HepG2 (cell line): ENCODE measurements at regions not wholly inside any gene's neighbourhood (a gene's known extent, or its start where the extent isn't known, plus 50 kb on each side); places are given as distances from the start of the nearest gene placed in this dataset.

ENCODE experiments used
- ATAC-seq: fragments of 200-7000 bp; cut with Tn5 transposase; 3 replicates; pipeline ENCODE4 v1.9.1; 2020; ENCODE audit warnings: mild to moderate bottlenecking, moderate library complexity
- BruUV-seq: library from RNA; stranded (reverse); fragments of 400-500 nt; replicated peaks from 2 replicates; lab custom pipeline; 2021; lab: Mats Ljungman, UMichigan
- CTCF ChIA-PET: fragments of 300-600 bp; formaldehyde crosslinking; extraction: SDS; loops from one replicate; lab custom pipeline; 2021; ENCODE audit warnings: low total read pairs, inconsistent platforms, low intra/inter-chr PET ratio; lab: Yijun Ruan, JAX
- POLR2A ChIA-PET: fragments of 350-600 bp; sonication (Branson Sonifier 250); formaldehyde crosslinking; loops from one replicate; lab custom pipeline; 2020; ENCODE audit warnings: antibody characterized with exemption, inconsistent platforms; lab: Yijun Ruan, JAX
- DNase-seq: peaks from one replicate; pipeline ENCODE4 v3.0.0-alpha.2; 2015; ENCODE audit warnings: low spot score
- FAIRE-seq: peaks from 3 replicates; lab custom pipeline; 2011; peaks lifted over from hg19 to GRCh38; lab: Jason Lieb, UNC
- H2AFZ ChIP-seq: one replicate; pipeline ENCODE4 v1.6.1; 2011; ENCODE audit warnings: low read length, inconsistent platforms
- H3K27ac ChIP-seq: fragments of 300-600 bp; 3 replicates; pipeline ENCODE4 v1.8.0; 2011; ENCODE audit warnings: mixed run types, mild to moderate bottlenecking, mixed read lengths, low read length, inconsistent platforms; ENCODE audit not compliant: insufficient read depth; ENCODE audit errors: extremely low read length
- H3K27me3 ChIP-seq, 2 experiments: fragments of 200-600 bp in 1 of 2; 2 replicates in 1 of 2; 3 replicates in 1 of 2; pipeline versions ENCODE4 v1.6.0 to v1.8.0; 2011; ENCODE audit warnings: low read length in 2 of 2, mild to moderate bottlenecking in 2 of 2, moderate library complexity in 2 of 2, inconsistent platforms in 1 of 2; ENCODE audit not compliant: insufficient read depth in 2 of 2, control insufficient read depth in 1 of 2
- H3K36me3 ChIP-seq, 2 experiments: fragments of 200-600 bp in 1 of 2; replicated peaks in 1 of 2; 2 replicates in 1 of 2; 3 replicates in 1 of 2; pipeline versions ENCODE4 v1.5.1 to v1.8.0; 2011; ENCODE audit warnings: low read length in 2 of 2, inconsistent platforms in 1 of 2; ENCODE audit not compliant: insufficient read depth in 2 of 2, control insufficient read depth in 1 of 2
- H3K4me1 ChIP-seq: 2 replicates; pipeline ENCODE4 v1.5.1; 2012; ENCODE audit warnings: low read length, inconsistent platforms; ENCODE audit not compliant: insufficient read depth
- H3K4me2 ChIP-seq: 2 replicates; pipeline ENCODE4 v1.6.0; 2011; ENCODE audit warnings: low read depth, low read length, inconsistent platforms
- H3K4me3 ChIP-seq, 3 experiments: fragments of 200-600 bp in 1 of 3; sonication (generic), shearing (Covaris generic) in 1 of 3; replicated peaks in 1 of 3; 2 replicates each; pipeline ENCODE4 v1.5.1; 2011 to 2016; ENCODE audit warnings: low read length in 3 of 3, inconsistent platforms in 2 of 3, low read depth in 2 of 3, mild to moderate bottlenecking in 2 of 3, control low read depth in 1 of 3, mixed read lengths in 1 of 3; ENCODE audit not compliant: insufficient read depth in 1 of 3
- H3K79me2 ChIP-seq: one replicate; pipeline ENCODE4 v1.6.1; 2011; ENCODE audit warnings: low read length, inconsistent platforms; ENCODE audit not compliant: insufficient read depth
- H3K9ac ChIP-seq: 2 replicates; pipeline ENCODE4 v1.6.0; 2011; ENCODE audit warnings: mild to moderate bottlenecking, low read depth, low read length, inconsistent platforms; ENCODE audit not compliant: insufficient read depth
- H3K9me3 ChIP-seq: 2 replicates; pipeline ENCODE4 v1.5.1; 2012; ENCODE audit warnings: mild to moderate bottlenecking, low read length
- H4K20me1 ChIP-seq: 2 replicates; pipeline ENCODE4 v1.6.0; 2011; ENCODE audit warnings: inconsistent platforms, mild to moderate bottlenecking, low read length, moderate library complexity; ENCODE audit not compliant: insufficient read depth
- ARID3A ChIP-seq: IDR thresholded peaks from 2 replicates; pipeline ENCODE4 v1.6.1; 2012; ENCODE audit warnings: low read depth, low read length, improper control_type of control experiment
- CBX5 ChIP-seq: sonication (generic); formaldehyde crosslinking; IDR thresholded peaks from 2 replicates; pipeline ENCODE4 v1.4.0; 2020; ENCODE audit warnings: missing genetic modification reagents, borderline replicate concordance
- CCAR2 ChIP-seq: fragments of 200-400 bp; formaldehyde crosslinking; optimal IDR thresholded peaks from 2 replicates; pipeline ENCODE3; 2018; ENCODE audit warnings: low read depth, mild to moderate bottlenecking, low read length, moderate library complexity
- CHD2 ChIP-seq: IDR thresholded peaks from 2 replicates; pipeline ENCODE4 v1.6.1; 2011; ENCODE audit warnings: low read depth, low read length, improper control_type of control experiment
- FOXA1 ChIP-seq, 2 experiments: fragments of 450-650 bp in 1 of 2; sonication (generic) in 1 of 2; formaldehyde crosslinking in 1 of 2; IDR thresholded peaks; 2 replicates each; pipeline versions ENCODE4 v1.4.0 to v1.6.1; 2016 to 2020; ENCODE audit warnings: missing genetic modification reagents in 1 of 2
- GATAD2A ChIP-seq: IDR thresholded peaks from 2 replicates; pipeline ENCODE4 v1.6.1; 2016
- KLF15 ChIP-seq: sonication (generic); formaldehyde crosslinking; IDR thresholded peaks from 2 replicates; pipeline ENCODE4 v1.8.1; 2023; ENCODE audit warnings: borderline replicate concordance, mild to moderate bottlenecking, inconsistent platforms, missing genetic modification reagents, mixed read lengths
- PAWR ChIP-seq: sonication (generic); formaldehyde crosslinking; IDR thresholded peaks from 2 replicates; pipeline ENCODE4 v1.4.0; 2020; ENCODE audit warnings: missing genetic modification reagents, mild to moderate bottlenecking, borderline replicate concordance
- TERF1 ChIP-seq: sonication (generic); formaldehyde crosslinking; IDR thresholded peaks from 2 replicates; pipeline ENCODE4 v1.8.0; 2022; ENCODE audit warnings: mild to moderate bottlenecking, missing genetic modification reagents, moderate library complexity
- ZFAT ChIP-seq: sonication (generic); formaldehyde crosslinking; conservative IDR thresholded peaks from 2 replicates; pipeline ENCODE4 v1.8.1; 2023; ENCODE audit warnings: missing genetic modification reagents, inconsistent platforms
- ZNF354B ChIP-seq: sonication (generic); formaldehyde crosslinking; IDR thresholded peaks from 2 replicates; pipeline ENCODE4 v1.8.0; 2022; ENCODE audit warnings: mild to moderate bottlenecking, missing genetic modification reagents
- ZNF609 ChIP-seq: sonication (generic); formaldehyde crosslinking; IDR thresholded peaks from 2 replicates; pipeline ENCODE4 v1.4.0; 2020; ENCODE audit warnings: mild to moderate bottlenecking, missing genetic modification reagents, borderline replicate concordance
- ZNF672 ChIP-seq: sonication (generic); formaldehyde crosslinking; IDR thresholded peaks from 2 replicates; pipeline ENCODE4 v1.8.1; 2022; ENCODE audit warnings: missing genetic modification reagents
- WGBS: methylation state at CpG from one replicate; pipeline ENCODE4 v1.1.6; 2017; ENCODE audit warnings: low lambda C conversion rate; 5-methylcytosine and 5-hydroxymethylcytosine counted together
- in situ Hi-C: cut with HindIII; loops from 2 replicates; pipeline ENCODE4 v1.10.0; 2017; ENCODE audit warnings: low pct_unique_long_range_greater_than_20kb; ENCODE audit not compliant: extremely low pct_ligation_motif_present
- intact Hi-C: fragments of 100-400 bp; cut with micrococcal nuclease; formaldehyde crosslinking; loops from one replicate; pipeline ENCODE4 v1.10.0; 2022; ENCODE audit not compliant: unreplicated experiment

GRCh38 chr11:91972665-91973266, 251.9 kb upstream of the FAT3 start:
- no peak for ATAC-seq
- CTCF ChIA-PET: no interaction called here

GRCh38 chr11:91970624-91971023, 254.0 kb upstream of the FAT3 start:
- no TSS peak for BruUV-seq
- Histone ChIP-seq H4K20me1 (no peaks in the 10 kb centered on the region), H3K27ac (no peak overlapping the region), H3K4me1 (no peaks in the 10 kb centered on the region), H3K4me2 (no peak overlapping the region), H3K36me3 (no peaks in the 10 kb centered on the region), H3K4me3 (no peak overlapping the region), H3K9ac (no peak overlapping the region), H3K79me2 (no peaks in the 10 kb centered on the region), H3K9me3 (peaks cover 51% of the 10 kb centered on the region), H2AFZ (no peak overlapping the region), H3K27me3 (no peaks in the 10 kb centered on the region)
- in situ Hi-C loops: no loop called here
- DNase-seq: no peak
- POLR2A ChIA-PET: no interaction called here
- ATAC-seq: no peak
- CTCF ChIA-PET: no interaction called here
- FAIRE-seq: no peak
- intact Hi-C loops: no loop called here
- no peak for TF ChIP-seq CHD2
- TF ChIP-seq KLF15 (CRISPR knock-in tag): no peak
- TF ChIP-seq ARID3A: no peak
- TF ChIP-seq ZFAT (CRISPR knock-in tag): no peak
- TF ChIP-seq ZNF609: no peak
- TF ChIP-seq FOXA1 (IDR thresholded peaks at IDR 0.05): no peak
- no peak for TF ChIP-seq FOXA1 (CRISPR knock-in tag; IDR thresholded peaks at IDR 0.05)

More at GRCh38 chr11:91972665-91973266, 251.9 kb upstream of the FAT3 start:
- intact Hi-C loops: no loop called here
- Histone ChIP-seq H3K27me3 (no peaks in the 10 kb centered on the region), H3K4me2 (no peak overlapping the region), H3K79me2 (no peaks in the 10 kb centered on the region), H4K20me1 (no peaks in the 10 kb centered on the region)
- no TSS peak for BruUV-seq
- TF ChIP-seq CBX5 (CRISPR knock-in tag): no peak
- TF ChIP-seq ZNF672: no peak
- TF ChIP-seq GATAD2A (CRISPR knock-in tag): no peak
- no peak for TF ChIP-seq ZNF354B (CRISPR knock-in tag)
- TF ChIP-seq CCAR2: no peak
- TF ChIP-seq TERF1: no peak
- TF ChIP-seq PAWR (CRISPR knock-in tag): no peak
- TF ChIP-seq, all 625 proteins: peak for 0
- FAIRE-seq (no peak), DNase-seq (no peak)
- Histone ChIP-seq H3K9ac (no peak overlapping the region), H3K9me3 (peaks cover 60% of the 10 kb centered on the region), H3K4me1 (no peaks in the 10 kb centered on the region), H2AFZ (no peak overlapping the region), H3K27ac (no peak overlapping the region), H3K4me3 (no peak overlapping the region), H3K36me3 (no peaks in the 10 kb centered on the region)
- POLR2A ChIA-PET: no interaction called here
- in situ Hi-C loops: no loop called here
- 3% methylated on average over 3 of the region's 3 CpGs for WGBS
